ENCODE measurements at regions not wholly inside any gene's neighbourhood (a gene's known extent, or its start where the extent isn't known, plus 50 kb on each side); places are given as distances from the start of the nearest gene placed in this dataset.

DNA sequence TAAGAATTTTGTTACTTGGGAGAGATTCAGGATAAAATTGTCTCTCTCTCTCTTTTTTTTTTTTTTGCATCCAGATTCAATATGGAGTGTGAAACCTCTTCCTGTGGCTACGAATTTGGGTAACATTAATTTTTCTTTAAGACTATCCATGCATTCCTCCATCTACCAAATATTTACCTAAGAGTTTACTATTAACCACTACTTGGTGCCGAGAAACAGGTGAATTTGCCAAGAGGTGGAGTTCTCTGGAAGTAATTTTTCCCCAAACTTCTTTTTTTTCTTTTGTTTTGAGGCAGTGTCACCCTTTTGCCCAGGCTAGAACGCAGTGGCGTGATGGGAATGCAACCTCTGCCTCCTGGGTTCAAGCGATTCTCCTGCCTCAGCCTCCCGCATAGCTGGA lies 206.3 kb upstream of the VLDLR start:
- ATAC-seq (no peak), DNase-seq (ENCODE audit: low read depth, low spot score) (no peak)
- ChIA-PET POLR2A (no interaction called here), CTCF (no interaction called here)
- H3K27ac ChIP-seq (ENCODE audit: low read length): no peak overlapping the region
- no TSS peak for BruUV-seq (replicated peaks)
- TF ChIP-seq POLR2AphosphoS5 (IDR thresholded peaks at IDR 0.05; ENCODE audit: low read depth, low read length): no peak
- TF ChIP-seq, protein P1, sequence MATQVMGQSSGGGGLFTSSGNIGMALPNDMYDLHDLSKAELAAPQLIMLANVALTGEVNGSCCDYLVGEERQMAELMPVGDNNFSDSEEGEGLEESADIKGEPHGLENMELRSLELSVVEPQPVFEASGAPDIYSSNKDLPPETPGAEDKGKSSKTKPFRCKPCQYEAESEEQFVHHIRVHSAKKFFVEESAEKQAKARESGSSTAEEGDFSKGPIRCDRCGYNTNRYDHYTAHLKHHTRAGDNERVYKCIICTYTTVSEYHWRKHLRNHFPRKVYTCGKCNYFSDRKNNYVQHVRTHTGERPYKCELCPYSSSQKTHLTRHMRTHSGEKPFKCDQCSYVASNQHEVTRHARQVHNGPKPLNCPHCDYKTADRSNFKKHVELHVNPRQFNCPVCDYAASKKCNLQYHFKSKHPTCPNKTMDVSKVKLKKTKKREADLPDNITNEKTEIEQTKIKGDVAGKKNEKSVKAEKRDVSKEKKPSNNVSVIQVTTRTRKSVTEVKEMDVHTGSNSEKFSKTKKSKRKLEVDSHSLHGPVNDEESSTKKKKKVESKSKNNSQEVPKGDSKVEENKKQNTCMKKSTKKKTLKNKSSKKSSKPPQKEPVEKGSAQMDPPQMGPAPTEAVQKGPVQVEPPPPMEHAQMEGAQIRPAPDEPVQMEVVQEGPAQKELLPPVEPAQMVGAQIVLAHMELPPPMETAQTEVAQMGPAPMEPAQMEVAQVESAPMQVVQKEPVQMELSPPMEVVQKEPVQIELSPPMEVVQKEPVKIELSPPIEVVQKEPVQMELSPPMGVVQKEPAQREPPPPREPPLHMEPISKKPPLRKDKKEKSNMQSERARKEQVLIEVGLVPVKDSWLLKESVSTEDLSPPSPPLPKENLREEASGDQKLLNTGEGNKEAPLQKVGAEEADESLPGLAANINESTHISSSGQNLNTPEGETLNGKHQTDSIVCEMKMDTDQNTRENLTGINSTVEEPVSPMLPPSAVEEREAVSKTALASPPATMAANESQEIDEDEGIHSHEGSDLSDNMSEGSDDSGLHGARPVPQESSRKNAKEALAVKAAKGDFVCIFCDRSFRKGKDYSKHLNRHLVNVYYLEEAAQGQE (IDR thresholded peaks at IDR 0.05; ENCODE audit: insufficient read depth in 1 of 2, low read depth in 2 of 2, low read length in 1 of 2): no peak
- TF ChIP-seq, protein P2, sequence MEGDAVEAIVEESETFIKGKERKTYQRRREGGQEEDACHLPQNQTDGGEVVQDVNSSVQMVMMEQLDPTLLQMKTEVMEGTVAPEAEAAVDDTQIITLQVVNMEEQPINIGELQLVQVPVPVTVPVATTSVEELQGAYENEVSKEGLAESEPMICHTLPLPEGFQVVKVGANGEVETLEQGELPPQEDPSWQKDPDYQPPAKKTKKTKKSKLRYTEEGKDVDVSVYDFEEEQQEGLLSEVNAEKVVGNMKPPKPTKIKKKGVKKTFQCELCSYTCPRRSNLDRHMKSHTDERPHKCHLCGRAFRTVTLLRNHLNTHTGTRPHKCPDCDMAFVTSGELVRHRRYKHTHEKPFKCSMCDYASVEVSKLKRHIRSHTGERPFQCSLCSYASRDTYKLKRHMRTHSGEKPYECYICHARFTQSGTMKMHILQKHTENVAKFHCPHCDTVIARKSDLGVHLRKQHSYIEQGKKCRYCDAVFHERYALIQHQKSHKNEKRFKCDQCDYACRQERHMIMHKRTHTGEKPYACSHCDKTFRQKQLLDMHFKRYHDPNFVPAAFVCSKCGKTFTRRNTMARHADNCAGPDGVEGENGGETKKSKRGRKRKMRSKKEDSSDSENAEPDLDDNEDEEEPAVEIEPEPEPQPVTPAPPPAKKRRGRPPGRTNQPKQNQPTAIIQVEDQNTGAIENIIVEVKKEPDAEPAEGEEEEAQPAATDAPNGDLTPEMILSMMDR (IDR thresholded peaks at IDR 0.05): no peak
- no peak for TF ChIP-seq SIN3A (IDR thresholded peaks at IDR 0.05; ENCODE audit: borderline replicate concordance, insufficient read depth, low read depth, low read length)
- no peak for TF ChIP-seq TCF7L2 (IDR thresholded peaks at IDR 0.05; ENCODE audit: low read depth, low read length)
- in situ Hi-C loops (cut with HindIII; ENCODE audit: low pct_unique_long_range_greater_than_20kb, low sequenced_read_pairs) (no loop called here), intact Hi-C loops (cut with micrococcal nuclease; ENCODE audit: unreplicated experiment) (no loop called here)
- no peaks in the 10 kb centered on the region for H3K4me1 ChIP-seq (ENCODE audit: control insufficient read depth, insufficient read depth, low read length)
- no peak overlapping the region for H3K4me3 ChIP-seq (ENCODE audit: low read depth in 2 of 2, low read length in 2 of 2)
- H3K9me3 ChIP-seq (ENCODE audit: control insufficient read depth, insufficient read depth, low read depth, low read length): no peaks in the 10 kb centered on the region
- H3K36me3 ChIP-seq (ENCODE audit: control insufficient read depth, insufficient read depth, low read length): no peaks in the 10 kb centered on the region
- no peaks in the 10 kb centered on the region for H3K27me3 ChIP-seq (ENCODE audit: control insufficient read depth, insufficient read depth, low read length)

DNA sequence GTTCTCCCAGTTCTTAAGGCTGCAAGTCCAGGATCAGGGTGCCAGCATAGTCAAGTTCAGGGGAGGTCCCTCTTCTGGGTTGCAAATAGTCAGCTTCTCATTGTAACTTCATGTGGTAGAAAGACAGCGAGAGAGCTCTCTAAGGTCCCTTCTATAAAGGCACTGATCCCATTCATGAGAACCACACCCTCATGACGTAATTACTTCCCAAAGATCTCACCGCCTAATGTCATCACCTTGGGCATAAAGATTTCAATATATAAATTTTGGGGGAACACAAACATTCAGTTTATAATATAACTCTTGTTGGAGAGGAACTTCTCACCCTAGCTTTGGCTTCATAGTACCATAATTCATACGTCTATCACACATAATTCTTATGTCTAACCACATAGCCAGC lies 203.9 kb upstream of the VLDLR start:
- POLR2A ChIA-PET: no interaction called here
- intact Hi-C loops (cut with micrococcal nuclease; ENCODE audit: unreplicated experiment): no loop called here
- Histone ChIP-seq H3K4me3 (ENCODE audit: low read depth in 2 of 2, low read length in 2 of 2) (no peak overlapping the region), H3K27me3 (ENCODE audit: control insufficient read depth, insufficient read depth, low read length) (no peaks in the 10 kb centered on the region), H3K36me3 (ENCODE audit: control insufficient read depth, insufficient read depth, low read length) (no peaks in the 10 kb centered on the region), H3K4me1 (ENCODE audit: control insufficient read depth, insufficient read depth, low read length) (no peaks in the 10 kb centered on the region), H3K9me3 (ENCODE audit: control insufficient read depth, insufficient read depth, low read depth, low read length) (no peaks in the 10 kb centered on the region), H3K27ac (ENCODE audit: low read length) (no peak overlapping the region)
- TF ChIP-seq, protein P1 (IDR thresholded peaks at IDR 0.05; ENCODE audit: insufficient read depth in 1 of 2, low read depth in 2 of 2, low read length in 1 of 2): no peak
- TF ChIP-seq POLR2AphosphoS5 (IDR thresholded peaks at IDR 0.05; ENCODE audit: low read depth, low read length) (no peak), TCF7L2 (IDR thresholded peaks at IDR 0.05; ENCODE audit: low read depth, low read length) (no peak), SIN3A (IDR thresholded peaks at IDR 0.05; ENCODE audit: borderline replicate concordance, insufficient read depth, low read depth, low read length) (no peak)
- TF ChIP-seq, protein P2 (IDR thresholded peaks at IDR 0.05): no peak
- DNase-seq (ENCODE audit: low read depth, low spot score): no peak
- in situ Hi-C loops (cut with HindIII; ENCODE audit: low pct_unique_long_range_greater_than_20kb, low sequenced_read_pairs): no loop called here
- CTCF ChIA-PET: no interaction called here
- BruUV-seq (replicated peaks): no TSS peak
- no peak for ATAC-seq

Data from Panc1 (cell line).